ENCODE measurements at regions not wholly inside any gene's neighbourhood (a gene's known extent, or its start where the extent isn't known, plus 50 kb on each side); places are given as distances from the start of the nearest gene placed in this dataset.

DNA sequence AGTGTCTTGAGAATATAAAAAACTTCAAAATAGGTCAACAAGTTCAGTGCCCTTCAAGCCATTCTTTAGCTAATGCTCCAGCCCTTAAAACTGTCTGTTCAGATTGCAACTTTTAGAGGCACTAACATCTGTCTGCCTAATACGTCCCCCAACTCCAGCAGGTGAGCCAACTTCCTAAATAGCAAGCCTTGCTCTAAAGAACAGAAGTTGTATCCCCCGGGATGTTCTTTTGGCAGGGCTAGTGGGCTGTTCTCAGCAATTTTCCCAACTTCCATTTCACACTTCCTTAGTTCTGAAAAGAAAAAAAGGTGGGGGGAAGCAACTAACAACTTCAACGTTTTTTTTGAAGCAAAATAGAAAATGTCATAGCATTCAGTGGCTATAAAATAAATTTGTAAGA, 290.0 kb upstream of the PTCHD4 start:
- Histone ChIP-seq H3K4me3 (replicated peaks; ENCODE audit: low read depth, low read length) (no peak overlapping the region), H3K36me3 (ENCODE audit: control insufficient read depth, insufficient read depth, low read length) (no peaks in the 10 kb centered on the region), H3K27me3 (replicated peaks; ENCODE audit: control insufficient read depth, insufficient read depth, low read length) (no peaks in the 10 kb centered on the region)
- TF ChIP-seq, protein P1, sequence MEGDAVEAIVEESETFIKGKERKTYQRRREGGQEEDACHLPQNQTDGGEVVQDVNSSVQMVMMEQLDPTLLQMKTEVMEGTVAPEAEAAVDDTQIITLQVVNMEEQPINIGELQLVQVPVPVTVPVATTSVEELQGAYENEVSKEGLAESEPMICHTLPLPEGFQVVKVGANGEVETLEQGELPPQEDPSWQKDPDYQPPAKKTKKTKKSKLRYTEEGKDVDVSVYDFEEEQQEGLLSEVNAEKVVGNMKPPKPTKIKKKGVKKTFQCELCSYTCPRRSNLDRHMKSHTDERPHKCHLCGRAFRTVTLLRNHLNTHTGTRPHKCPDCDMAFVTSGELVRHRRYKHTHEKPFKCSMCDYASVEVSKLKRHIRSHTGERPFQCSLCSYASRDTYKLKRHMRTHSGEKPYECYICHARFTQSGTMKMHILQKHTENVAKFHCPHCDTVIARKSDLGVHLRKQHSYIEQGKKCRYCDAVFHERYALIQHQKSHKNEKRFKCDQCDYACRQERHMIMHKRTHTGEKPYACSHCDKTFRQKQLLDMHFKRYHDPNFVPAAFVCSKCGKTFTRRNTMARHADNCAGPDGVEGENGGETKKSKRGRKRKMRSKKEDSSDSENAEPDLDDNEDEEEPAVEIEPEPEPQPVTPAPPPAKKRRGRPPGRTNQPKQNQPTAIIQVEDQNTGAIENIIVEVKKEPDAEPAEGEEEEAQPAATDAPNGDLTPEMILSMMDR (IDR thresholded peaks at IDR 0.05; ENCODE audit: insufficient read depth, low read length, poor library complexity, severe bottlenecking): no peak
- no peak for DNase-seq (ENCODE audit: extremely low read depth, insufficient read length)

DNA sequence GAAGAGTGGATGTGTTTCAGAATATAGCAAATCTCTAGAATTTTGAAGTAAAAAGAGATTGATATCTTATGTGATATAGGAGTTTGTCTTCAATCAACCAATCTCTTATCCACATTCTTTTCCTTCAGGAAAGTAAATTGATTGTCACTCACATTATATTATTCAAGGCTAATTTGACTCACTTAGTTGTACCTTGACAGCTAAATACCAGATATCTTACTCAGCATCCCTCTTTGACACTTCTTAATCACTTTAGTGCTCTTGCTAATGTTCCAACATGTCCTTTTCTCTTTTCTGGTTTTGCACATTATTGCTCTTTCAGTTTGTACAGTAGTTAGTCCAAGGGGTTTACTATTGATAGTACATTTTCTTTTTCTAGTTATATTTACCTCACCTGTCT, 286.9 kb upstream of the PTCHD4 start:
- Histone ChIP-seq H3K36me3 (ENCODE audit: control insufficient read depth, insufficient read depth, low read length) (no peaks in the 10 kb centered on the region), H3K4me3 (replicated peaks; ENCODE audit: low read depth, low read length) (no peak overlapping the region), H3K27me3 (replicated peaks; ENCODE audit: control insufficient read depth, insufficient read depth, low read length) (no peaks in the 10 kb centered on the region)
- DNase-seq (ENCODE audit: extremely low read depth, insufficient read length): no peak
- TF ChIP-seq, protein P1 (IDR thresholded peaks at IDR 0.05; ENCODE audit: insufficient read depth, low read length, poor library complexity, severe bottlenecking): no peak

DNA sequence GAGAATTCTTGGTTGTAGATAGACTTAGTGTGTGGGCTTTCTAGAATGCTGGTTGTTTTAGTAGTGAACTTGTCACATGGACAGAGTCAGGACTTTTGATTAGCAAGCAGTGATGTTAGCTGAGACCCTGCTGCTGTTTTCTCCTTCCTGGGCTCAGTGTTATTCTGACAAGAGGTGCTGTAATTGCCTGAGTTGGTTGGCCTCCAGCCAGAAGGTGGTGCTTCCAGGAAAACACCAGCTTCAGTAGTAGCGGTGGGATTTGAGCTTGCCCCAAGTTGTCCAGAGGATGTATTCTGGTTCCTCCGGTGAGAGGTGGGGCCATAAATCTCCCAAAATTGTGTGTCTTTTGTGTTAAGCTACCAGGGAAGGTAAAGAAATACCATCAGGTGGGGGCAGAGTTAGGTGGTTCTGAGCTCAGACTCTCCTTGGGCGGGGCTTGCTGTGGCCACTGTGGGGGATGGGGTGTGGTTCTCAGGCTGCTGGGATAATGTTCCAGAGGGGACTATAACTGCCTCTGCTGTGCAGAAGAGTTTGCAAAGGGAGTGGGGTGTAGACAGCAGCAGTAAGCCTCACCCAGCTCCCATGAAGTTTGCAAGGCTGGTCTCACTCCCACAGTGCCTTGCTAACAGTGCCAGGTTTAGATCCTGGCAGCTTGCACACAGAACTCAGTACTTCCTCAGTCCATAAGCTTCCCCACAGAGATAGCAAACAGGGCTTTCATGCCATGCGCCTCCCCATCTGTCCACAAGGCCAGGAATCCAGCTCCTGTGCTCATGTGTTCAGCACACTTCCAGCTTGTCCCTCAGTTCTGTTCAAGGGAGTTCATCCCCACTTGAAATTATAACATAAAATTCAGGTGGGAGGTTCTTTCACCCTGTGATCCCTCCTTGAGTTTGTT, 278.4 kb upstream of the PTCHD4 start:
- TF ChIP-seq, protein P1 (IDR thresholded peaks at IDR 0.05; ENCODE audit: insufficient read depth, low read length, poor library complexity, severe bottlenecking): no peak

DNA sequence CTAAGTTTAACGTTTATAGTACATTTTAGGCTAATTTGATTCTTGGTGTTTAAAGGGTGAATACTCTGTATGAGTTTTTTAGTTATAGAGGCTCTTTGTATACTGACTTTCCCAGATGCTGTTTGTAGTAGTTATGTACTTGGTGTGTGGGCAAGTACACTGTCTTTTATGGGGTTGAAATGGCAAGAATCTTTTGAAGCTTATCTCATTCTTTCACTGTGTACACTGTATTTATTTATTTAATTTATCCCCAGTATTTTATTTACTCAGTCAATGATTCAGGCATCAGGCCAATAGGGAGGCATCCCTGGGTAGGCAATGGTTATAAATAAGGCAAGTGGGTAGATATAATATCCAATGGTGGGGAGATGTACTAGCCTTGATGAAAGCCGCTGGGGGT, 277.0 kb upstream of the PTCHD4 start:
- Histone ChIP-seq H3K36me3 (ENCODE audit: control insufficient read depth, insufficient read depth, low read length) (no peaks in the 10 kb centered on the region), H3K27me3 (replicated peaks; ENCODE audit: control insufficient read depth, insufficient read depth, low read length) (no peaks in the 10 kb centered on the region), H3K4me3 (replicated peaks; ENCODE audit: low read depth, low read length) (no peak overlapping the region)
- no peak for DNase-seq (ENCODE audit: extremely low read depth, insufficient read length)
- TF ChIP-seq, protein P1 (IDR thresholded peaks at IDR 0.05; ENCODE audit: insufficient read depth, low read length, poor library complexity, severe bottlenecking): no peak

More for the DNA sequence above, 278.4 kb upstream of the PTCHD4 start:
- no peak for DNase-seq (ENCODE audit: extremely low read depth, insufficient read length)
- H3K36me3 ChIP-seq (ENCODE audit: control insufficient read depth, insufficient read depth, low read length): no peaks in the 10 kb centered on the region
- no peaks in the 10 kb centered on the region for H3K27me3 ChIP-seq (replicated peaks; ENCODE audit: control insufficient read depth, insufficient read depth, low read length)
- H3K4me3 ChIP-seq (replicated peaks; ENCODE audit: low read depth, low read length): no peak overlapping the region

- Histone ChIP-seq H3K36me3 (ENCODE audit: control insufficient read depth, insufficient read depth, low read length) (no peaks in the 10 kb centered on the region), H3K27me3 (replicated peaks; ENCODE audit: control insufficient read depth, insufficient read depth, low read length) (no peaks in the 10 kb centered on the region), H3K4me3 (replicated peaks; ENCODE audit: low read depth, low read length) (no peak overlapping the region)
- TF ChIP-seq, protein P1 (IDR thresholded peaks at IDR 0.05; ENCODE audit: insufficient read depth, low read length, poor library complexity, severe bottlenecking): no peak
- DNase-seq (ENCODE audit: extremely low read depth, insufficient read length): no peak
Measured at GRCh38 chr6:48378884-48379407, 267.9 kb upstream of the PTCHD4 start.
